Bronchial epithelial cell (primary cell): ENCODE measurements at regions not wholly inside any gene's neighbourhood (a gene's known extent, or its start where the extent isn't known, plus 50 kb on each side); places are given as distances from the start of the nearest gene placed in this dataset.

ENCODE experiments used
- DNase-seq: peaks from one replicate; pipeline ENCODE4 v3.0.0-alpha.2; 2010; ENCODE audit warnings: low read depth
- FAIRE-seq: peaks from 2 replicates; lab custom pipeline; 2011; peaks lifted over from hg19 to GRCh38; lab: Jason Lieb, UNC
- H3K27me3 ChIP-seq: 2 replicates; pipeline ENCODE4 v1.5.1; 2011; ENCODE audit warnings: low read length; ENCODE audit not compliant: control insufficient read depth, insufficient read depth
- H3K36me3 ChIP-seq: 2 replicates; pipeline ENCODE4 v1.5.1; 2011; ENCODE audit warnings: low read length; ENCODE audit not compliant: control insufficient read depth, insufficient read depth
- H3K4me3 ChIP-seq: 2 replicates; pipeline ENCODE4 v1.5.1; 2011; ENCODE audit warnings: mild to moderate bottlenecking, low read depth, low read length, control low read depth
- CTCF ChIP-seq: IDR thresholded peaks from 2 replicates; pipeline ENCODE4 v1.5.1; 2011; ENCODE audit warnings: mild to moderate bottlenecking, moderate library complexity, low read length, control low read depth, inconsistent platforms; ENCODE audit not compliant: insufficient read depth, severe bottlenecking

- Histone ChIP-seq H3K27me3 (no peaks in the 10 kb centered on the region), H3K4me3 (no peak overlapping the region), H3K36me3 (no peaks in the 10 kb centered on the region)
- DNase-seq (no peak), FAIRE-seq (no peak)
- TF ChIP-seq CTCF = no peak
Observed at GRCh38 chr10:3554121-3554522, 230.9 kb downstream of the KLF6 start.

GRCh38 chr10:3552281-3552680 lies 232.7 kb downstream of the KLF6 start:
- H3K27me3 ChIP-seq = no peaks in the 10 kb centered on the region
- DNase-seq (no peak), FAIRE-seq (no peak)
- no peak for TF ChIP-seq CTCF
- no peak overlapping the region for H3K4me3 ChIP-seq
- H3K36me3 ChIP-seq = no peaks in the 10 kb centered on the region

GRCh38 chr10:3551761-3552160 lies 233.2 kb downstream of the KLF6 start:
- DNase-seq (no peak), FAIRE-seq (no peak)
- Histone ChIP-seq H3K36me3 (no peaks in the 10 kb centered on the region), H3K4me3 (no peak overlapping the region), H3K27me3 (no peaks in the 10 kb centered on the region)
- no peak for TF ChIP-seq CTCF

GRCh38 chr10:3549118-3549517 lies 235.9 kb downstream of the KLF6 start:
- Histone ChIP-seq H3K4me3 (no peak overlapping the region), H3K36me3 (no peaks in the 10 kb centered on the region), H3K27me3 (no peaks in the 10 kb centered on the region)
- no peak for TF ChIP-seq CTCF
- no peak for DNase-seq
- no peak for FAIRE-seq

GRCh38 chr10:3548702-3549101 lies 236.3 kb downstream of the KLF6 start:
- no peak for FAIRE-seq
- H3K4me3 ChIP-seq = no peak overlapping the region
- no peak for TF ChIP-seq CTCF

GRCh38 chr10:3548076-3548475 lies 236.9 kb downstream of the KLF6 start:
- TF ChIP-seq CTCF = no peak
- no peak for FAIRE-seq
- no peaks in the 10 kb centered on the region for H3K27me3 ChIP-seq

More at GRCh38 chr10:3548702-3549101, 236.3 kb downstream of the KLF6 start:
- no peaks in the 10 kb centered on the region for H3K27me3 ChIP-seq
- DNase-seq = no peak
- H3K36me3 ChIP-seq = no peaks in the 10 kb centered on the region

More at GRCh38 chr10:3548076-3548475, 236.9 kb downstream of the KLF6 start:
- H3K4me3 ChIP-seq = no peak overlapping the region
- no peak for DNase-seq
- H3K36me3 ChIP-seq = no peaks in the 10 kb centered on the region
